H9 (cell line): ENCODE measurements at regions not wholly inside any gene's neighbourhood (a gene's known extent, or its start where the extent isn't known, plus 50 kb on each side); places are given as distances from the start of the nearest gene placed in this dataset.
A peak's percentile ranks its signal among the peaks of the same experiment; 100 is the strongest.

Experiments used
- DNase-seq: peaks from one replicate; pipeline ENCODE4 v3.0.0-alpha.2; 2017
- H2AFZ ChIP-seq: one replicate; pipeline ENCODE4 v1.6.1; 2013; ENCODE audit warnings: mild to moderate bottlenecking, low read length, control low read depth, moderate library complexity
- H2AK5ac ChIP-seq: 2 replicates; pipeline ENCODE4 v1.6.1; 2013; ENCODE audit warnings: low read length, control low read depth, mixed read lengths; ENCODE audit not compliant: insufficient read length
- H2BK120ac ChIP-seq: one replicate; pipeline ENCODE4 v1.6.1; 2013; ENCODE audit warnings: low read depth, mild to moderate bottlenecking, low read length, control low read depth, inconsistent platforms; ENCODE audit not compliant: poor library complexity, severe bottlenecking
- H2BK12ac ChIP-seq: 2 replicates; pipeline ENCODE4 v1.6.1; 2013; ENCODE audit warnings: low read length, control low read depth, mixed read lengths, low read depth; ENCODE audit not compliant: insufficient read length
- H2BK15ac ChIP-seq: 2 replicates; pipeline ENCODE4 v1.6.1; 2013; ENCODE audit warnings: low read depth, low read length, control low read depth
- H2BK20ac ChIP-seq: one replicate; pipeline ENCODE4 v1.6.1; 2013; ENCODE audit warnings: low read depth, mild to moderate bottlenecking, low read length, control low read depth, inconsistent platforms; ENCODE audit not compliant: poor library complexity, severe bottlenecking
- H2BK5ac ChIP-seq: 2 replicates; pipeline ENCODE4 v1.6.1; 2013; ENCODE audit warnings: low read length, control low read depth, mixed read lengths; ENCODE audit not compliant: insufficient read length
- H3K14ac ChIP-seq: 2 replicates; pipeline ENCODE4 v1.6.1; 2013; ENCODE audit warnings: low read length, control low read depth; ENCODE audit not compliant: insufficient read depth
- H3K18ac ChIP-seq: 2 replicates; pipeline ENCODE4 v1.6.1; 2013; ENCODE audit warnings: low read depth, mild to moderate bottlenecking, mixed read lengths, low read length, control low read depth; ENCODE audit not compliant: insufficient read length
- H3K23ac ChIP-seq: 2 replicates; pipeline ENCODE4 v1.6.1; 2013; ENCODE audit warnings: low read length, control low read depth, mixed read lengths, low read depth; ENCODE audit not compliant: insufficient read length
- H3K23me2 ChIP-seq: 2 replicates; pipeline ENCODE4 v1.6.1; 2013; ENCODE audit warnings: low read depth, mild to moderate bottlenecking, mixed read lengths, low read length, control low read depth; ENCODE audit not compliant: insufficient read length, poor library complexity, severe bottlenecking
- H3K27ac ChIP-seq: 2 replicates; pipeline ENCODE4 v1.5.1; 2013; ENCODE audit warnings: low read length, control low read depth, mixed read lengths, low read depth; ENCODE audit not compliant: insufficient read length
- H3K27me3 ChIP-seq: 2 replicates; pipeline ENCODE4 v1.6.1; 2013; ENCODE audit warnings: low read length, control low read depth, inconsistent platforms; ENCODE audit not compliant: insufficient read depth
- H3K4ac ChIP-seq: 2 replicates; pipeline ENCODE4 v1.6.1; 2013; ENCODE audit warnings: low read depth, mild to moderate bottlenecking, control low read depth, inconsistent platforms, low read length, moderate library complexity
- H3K4me1 ChIP-seq: 2 replicates; pipeline ENCODE4 v1.6.1; 2013; ENCODE audit warnings: low read length, control low read depth, inconsistent platforms; ENCODE audit not compliant: insufficient read depth
- H3K4me2 ChIP-seq: 2 replicates; pipeline ENCODE4 v1.6.1; 2013; ENCODE audit warnings: low read length, control low read depth, mixed read lengths; ENCODE audit not compliant: insufficient read length, insufficient read depth
- H3K56ac ChIP-seq: 2 replicates; pipeline ENCODE4 v1.6.1; 2013; ENCODE audit warnings: low read depth, mild to moderate bottlenecking, mixed read lengths, low read length, control low read depth; ENCODE audit not compliant: insufficient read length
- H3K79me1 ChIP-seq: 2 replicates; pipeline ENCODE4 v1.6.1; 2013; ENCODE audit warnings: low read depth, mild to moderate bottlenecking, moderate library complexity, low read length, control low read depth, inconsistent platforms; ENCODE audit not compliant: insufficient read depth, poor library complexity, severe bottlenecking
- H3K79me2 ChIP-seq: 2 replicates; pipeline ENCODE4 v1.6.1; 2013; ENCODE audit warnings: low read length, control low read depth, inconsistent platforms; ENCODE audit not compliant: insufficient read depth
- H3K9ac ChIP-seq: 2 replicates; pipeline ENCODE4 v1.6.1; 2013; ENCODE audit warnings: low read length, control low read depth, mixed read lengths; ENCODE audit not compliant: insufficient read length; ENCODE audit errors: extremely low read depth
- H3K9me3 ChIP-seq: one replicate; pipeline ENCODE4 v1.6.1; 2013; ENCODE audit warnings: low read depth, low read length, inconsistent platforms; ENCODE audit not compliant: control insufficient read depth
- H3T11ph ChIP-seq: one replicate; pipeline ENCODE4 v1.6.1; 2013; ENCODE audit warnings: mild to moderate bottlenecking, low read length, control low read depth, inconsistent platforms
- H4K20me1 ChIP-seq: one replicate; pipeline ENCODE4 v1.6.1; 2013; ENCODE audit not compliant: control insufficient read depth, insufficient read length, insufficient read depth
- H4K5ac ChIP-seq: 2 replicates; pipeline ENCODE4 v1.6.1; 2013; ENCODE audit warnings: low read depth, mild to moderate bottlenecking, mixed read lengths, low read length, control low read depth; ENCODE audit not compliant: insufficient read length
- H4K8ac ChIP-seq: replicated peaks from 2 replicates; pipeline ENCODE4 v1.6.1; 2013; ENCODE audit warnings: low read length, control low read depth, mixed read lengths, low read depth; ENCODE audit not compliant: insufficient read length
- H4K91ac ChIP-seq: 2 replicates; pipeline ENCODE4 v1.6.1; 2013; ENCODE audit warnings: low read depth, mild to moderate bottlenecking, moderate library complexity, mixed read lengths, low read length, control low read depth; ENCODE audit not compliant: insufficient read length
- H3K27ac Mint-ChIP-seq, 3 experiments: 2 replicates in 2 of 3; 3 replicates in 1 of 3; pipeline ENCODE4 v1.8.0; 2020 to 2021; ENCODE audit warnings: mixed read lengths in 3 of 3, mild to moderate bottlenecking in 1 of 3, moderate library complexity in 1 of 3
- H3K27me3 Mint-ChIP-seq: 2 replicates; pipeline ENCODE4 v1.8.0; 2021; ENCODE audit warnings: low read depth, mild to moderate bottlenecking, moderate library complexity, mixed read lengths
- H3K36me3 Mint-ChIP-seq, 3 experiments: 2 replicates in 2 of 3; 3 replicates in 1 of 3; pipeline ENCODE4 v1.8.0; 2020 to 2021; ENCODE audit warnings: low read depth in 3 of 3, mixed read lengths in 3 of 3; ENCODE audit not compliant: insufficient read depth in 1 of 3
- H3K4me1 Mint-ChIP-seq, 2 experiments: 2 replicates each; pipeline ENCODE4 v1.8.0; 2020; ENCODE audit warnings: mixed read lengths in 2 of 2
- H3K4me3 Mint-ChIP-seq, 2 experiments: 2 replicates in 1 of 2; 3 replicates in 1 of 2; pipeline ENCODE4 v1.8.0; 2020 to 2021; ENCODE audit warnings: mild to moderate bottlenecking in 2 of 2, mixed read lengths in 2 of 2, moderate library complexity in 1 of 2
- H3K9me3 Mint-ChIP-seq, 2 experiments: 2 replicates in 1 of 2; 3 replicates in 1 of 2; pipeline ENCODE4 v1.8.0; 2020; ENCODE audit warnings: mild to moderate bottlenecking in 2 of 2, mixed read lengths in 2 of 2, moderate library complexity in 1 of 2
- WGBS: extraction: QIAGEN DNeasy Blood & Tissue Kit; methylation state at CpG from one replicate; pipeline ENCODE4 v1.1.7; 2013; ENCODE audit warnings: missing lambda C conversion rate, low lambda C conversion rate, mixed read lengths; ENCODE audit not compliant: insufficient read length; ENCODE audit errors: extremely low coverage; 5-methylcytosine and 5-hydroxymethylcytosine counted together
- TF ChIP-seq, protein P1 (sequence below): fragments of 200-600 bp; sonication (generic); conservative IDR thresholded peaks from 3 replicates; pipeline ENCODE4 v1.8.0; 2021; ENCODE audit warnings: antibody characterized with exemption, mild to moderate bottlenecking

DNA sequence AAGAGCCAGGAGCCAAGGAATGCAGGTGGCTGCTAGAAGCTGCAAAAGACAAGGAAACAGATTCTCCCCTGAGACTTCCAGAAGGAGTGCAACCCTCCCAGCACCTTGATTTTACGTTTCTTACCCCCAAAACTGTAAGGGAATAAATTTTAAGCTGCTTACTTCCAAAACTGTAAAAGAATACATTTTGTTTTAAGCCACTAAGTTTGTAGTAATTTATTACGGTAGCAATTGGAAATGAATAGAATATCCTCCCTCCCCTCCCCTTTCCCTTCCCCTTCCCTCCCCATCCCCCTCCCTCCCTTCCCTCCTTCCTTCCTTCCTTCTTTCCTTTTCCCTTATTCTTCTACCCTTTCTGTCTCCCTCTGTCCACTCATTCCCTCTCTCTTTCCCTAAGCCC lies 203.7 kb upstream of the CFAP20DC start:
- Histone ChIP-seq H2AK5ac (no peak overlapping the region), H2AFZ (no peak overlapping the region), H3K4me2 (no peak overlapping the region), H3K23me2 (no peaks in the 10 kb centered on the region), H4K91ac (no peak overlapping the region), H3K79me1 (no peaks in the 10 kb centered on the region), H2BK5ac (no peak overlapping the region), H3K14ac (no peak overlapping the region), H3K27ac (no peak overlapping the region), H4K8ac (no peak overlapping the region), H3K56ac (no peak overlapping the region), H3K27me3 (no peaks in the 10 kb centered on the region), H3K18ac (no peak overlapping the region), H3K9ac (no peak overlapping the region), H3K23ac (no peak overlapping the region), H2BK20ac (no peak overlapping the region), H3T11ph (no peak overlapping the region), H4K5ac (no peak overlapping the region), H2BK15ac (no peak overlapping the region), H3K4me1 (no peaks in the 10 kb centered on the region), H2BK12ac (no peak overlapping the region), H3K4ac (no peak overlapping the region), H2BK120ac (no peak overlapping the region), H3K79me2 (no peaks in the 10 kb centered on the region), H4K20me1 (no peaks in the 10 kb centered on the region), H3K9me3 (no peaks in the 10 kb centered on the region)
- no CpG with 5 or more reads among the region's 2 CpGs for WGBS
- H3K27me3 Mint-ChIP-seq: no peaks in the 10 kb centered on the region
- H3K27ac Mint-ChIP-seq: 0 out of 7 replicates have a peak overlapping the region, but pooled peaks of 1 of the 3 experiments have one; percentile 32
- TF ChIP-seq, protein P1, sequence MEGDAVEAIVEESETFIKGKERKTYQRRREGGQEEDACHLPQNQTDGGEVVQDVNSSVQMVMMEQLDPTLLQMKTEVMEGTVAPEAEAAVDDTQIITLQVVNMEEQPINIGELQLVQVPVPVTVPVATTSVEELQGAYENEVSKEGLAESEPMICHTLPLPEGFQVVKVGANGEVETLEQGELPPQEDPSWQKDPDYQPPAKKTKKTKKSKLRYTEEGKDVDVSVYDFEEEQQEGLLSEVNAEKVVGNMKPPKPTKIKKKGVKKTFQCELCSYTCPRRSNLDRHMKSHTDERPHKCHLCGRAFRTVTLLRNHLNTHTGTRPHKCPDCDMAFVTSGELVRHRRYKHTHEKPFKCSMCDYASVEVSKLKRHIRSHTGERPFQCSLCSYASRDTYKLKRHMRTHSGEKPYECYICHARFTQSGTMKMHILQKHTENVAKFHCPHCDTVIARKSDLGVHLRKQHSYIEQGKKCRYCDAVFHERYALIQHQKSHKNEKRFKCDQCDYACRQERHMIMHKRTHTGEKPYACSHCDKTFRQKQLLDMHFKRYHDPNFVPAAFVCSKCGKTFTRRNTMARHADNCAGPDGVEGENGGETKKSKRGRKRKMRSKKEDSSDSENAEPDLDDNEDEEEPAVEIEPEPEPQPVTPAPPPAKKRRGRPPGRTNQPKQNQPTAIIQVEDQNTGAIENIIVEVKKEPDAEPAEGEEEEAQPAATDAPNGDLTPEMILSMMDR: no peak
- no peaks in the 10 kb centered on the region for H3K9me3 Mint-ChIP-seq
- no peaks in the 10 kb centered on the region for H3K36me3 Mint-ChIP-seq
- peaks cover 5% of the 10 kb centered on the region in 2 experiments for H3K4me1 Mint-ChIP-seq
- no peak overlapping the region for H3K4me3 Mint-ChIP-seq
- DNase-seq: no peak
